ENCODE measurements at regions not wholly inside any gene's neighbourhood (a gene's known extent, or its start where the extent isn't known, plus 50 kb on each side); places are given as distances from the start of the nearest gene placed in this dataset.

DNA sequence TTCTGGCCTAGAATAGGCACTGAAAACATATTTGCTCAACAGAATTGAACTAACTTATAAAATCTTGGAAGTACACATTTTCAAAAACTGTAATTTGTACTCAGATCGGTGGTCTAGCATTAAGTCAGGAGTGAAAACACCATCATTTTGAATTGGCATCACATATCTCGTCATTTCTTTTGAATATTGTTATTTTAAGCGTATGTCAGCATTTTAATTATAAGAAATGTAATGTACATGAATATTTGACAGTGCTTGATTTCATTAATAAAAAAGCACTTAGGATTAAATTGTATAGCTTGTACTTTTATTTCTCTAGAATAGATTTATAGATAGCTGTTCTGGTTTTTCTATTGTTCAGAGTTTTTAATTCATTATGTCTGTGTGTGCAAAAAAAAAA, 892.2 kb downstream of the BCL11B start:
- DNase-seq (ENCODE audit: low read depth) = no peak

DNA sequence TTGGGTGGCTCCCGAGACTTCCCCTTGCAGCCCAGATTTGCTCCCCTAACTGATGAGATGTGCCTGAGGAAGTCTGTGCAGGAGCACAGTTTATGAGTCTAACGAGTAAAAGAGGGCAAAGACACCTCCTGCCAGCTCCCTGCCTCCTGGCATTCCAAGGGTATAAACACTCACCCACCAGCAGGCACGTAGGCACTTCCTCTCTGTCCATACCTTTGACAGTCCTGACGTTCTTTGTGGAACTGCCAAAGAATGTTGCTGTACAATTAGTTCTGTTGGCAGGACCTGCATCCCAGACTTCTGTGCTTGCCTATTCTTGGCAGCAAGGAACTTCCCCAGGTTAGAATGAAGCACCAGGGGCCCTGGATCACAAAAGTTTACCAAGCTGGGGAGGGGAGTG, 889.3 kb downstream of the BCL11B start:
- DNase-seq (ENCODE audit: low read depth) = no peak

DNA sequence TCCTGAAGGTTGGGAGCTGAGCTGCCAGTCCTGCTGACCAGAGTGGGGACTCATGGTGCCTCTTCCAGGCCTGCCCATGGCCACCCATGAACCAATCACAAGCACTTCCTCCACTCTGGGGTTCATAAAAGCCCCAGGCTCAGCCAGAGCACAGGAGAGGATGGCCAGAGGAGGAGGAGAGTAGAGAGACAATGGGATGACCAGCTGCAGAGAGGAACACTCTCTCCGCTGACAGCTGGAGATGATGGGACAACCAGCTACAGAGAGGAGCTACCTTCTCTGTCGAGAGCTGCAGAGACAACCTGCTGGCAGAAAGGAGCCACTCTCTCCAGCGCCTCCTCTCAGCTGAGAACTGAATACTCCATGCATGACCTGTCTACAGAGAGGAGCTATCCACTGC, 886.1 kb downstream of the BCL11B start:
- no peak for DNase-seq (ENCODE audit: low read depth)

DNA sequence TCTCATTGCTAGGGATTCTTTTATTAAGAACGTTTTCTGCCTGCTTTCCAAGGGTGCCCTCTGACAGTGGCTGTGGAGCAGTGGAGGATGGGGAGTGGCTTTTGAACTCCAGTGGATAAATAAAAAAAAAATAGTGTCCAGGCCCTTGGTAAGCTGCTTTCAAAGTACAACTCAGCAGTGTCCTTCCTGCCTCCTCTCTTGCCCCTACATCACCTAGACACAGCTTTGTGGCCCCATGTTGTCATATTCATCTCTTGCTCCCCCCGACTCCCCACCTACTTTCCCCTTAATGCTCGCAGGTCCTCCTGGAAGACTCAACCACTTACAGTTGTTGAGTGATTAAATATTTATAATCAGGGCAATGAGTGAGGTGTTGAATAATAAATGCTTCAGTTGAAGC, 880.9 kb downstream of the BCL11B start:
- DNase-seq (ENCODE audit: low read depth) = no peak

DNA sequence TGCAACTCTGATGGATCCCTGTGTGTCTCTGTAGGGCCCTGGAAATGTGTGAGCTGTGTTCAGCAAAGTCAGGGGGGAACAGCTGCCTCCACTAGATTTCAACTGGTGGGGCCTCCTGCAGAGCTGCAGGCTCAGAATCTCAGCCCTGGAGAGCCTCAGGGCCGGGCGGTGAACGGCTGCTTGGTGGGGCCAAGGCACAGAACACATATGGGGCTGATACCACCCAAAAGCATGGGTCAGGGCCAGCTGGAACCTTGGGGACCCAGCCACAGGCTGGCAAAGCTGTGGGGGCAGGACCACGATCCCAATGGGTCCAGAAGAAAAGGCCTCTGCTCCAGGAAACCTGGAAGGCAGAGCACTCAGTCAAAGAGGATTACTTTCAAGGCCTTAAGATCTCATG, 878.5 kb downstream of the BCL11B start:
- no peak for DNase-seq (ENCODE audit: low read depth)

GRCh38 chr14:98404811-98405210, 867.2 kb downstream of the BCL11B start:
- DNase-seq (ENCODE audit: low read depth) = no peak

- no peak for DNase-seq (ENCODE audit: low read depth)
These were observed 863.9 kb downstream of the BCL11B start for GRCh38 chr14:98408024-98408555.

GRCh38 chr14:98408713-98409112, 863.3 kb downstream of the BCL11B start:
- no peak for DNase-seq (ENCODE audit: low read depth)

DNA sequence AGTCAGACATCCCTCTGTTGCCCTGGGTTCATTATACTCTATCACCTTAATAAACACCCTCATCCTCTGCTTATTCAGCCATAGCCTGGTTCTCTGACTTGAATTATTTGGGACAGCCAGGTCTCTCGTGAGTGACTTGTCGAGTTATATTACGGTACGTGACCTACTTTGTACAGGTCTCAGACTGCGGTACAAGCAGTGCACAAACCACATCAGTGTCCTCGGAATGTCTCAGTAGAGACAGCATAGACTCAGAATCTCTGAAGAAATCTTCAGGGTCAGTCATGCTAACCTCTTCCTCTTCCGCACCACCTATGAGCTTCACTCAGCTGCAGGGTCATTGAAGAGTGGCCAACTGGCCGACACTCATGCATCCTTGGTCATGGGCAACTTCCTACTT, 860.8 kb downstream of the BCL11B start:
- no peak for DNase-seq (ENCODE audit: low read depth)

DNA sequence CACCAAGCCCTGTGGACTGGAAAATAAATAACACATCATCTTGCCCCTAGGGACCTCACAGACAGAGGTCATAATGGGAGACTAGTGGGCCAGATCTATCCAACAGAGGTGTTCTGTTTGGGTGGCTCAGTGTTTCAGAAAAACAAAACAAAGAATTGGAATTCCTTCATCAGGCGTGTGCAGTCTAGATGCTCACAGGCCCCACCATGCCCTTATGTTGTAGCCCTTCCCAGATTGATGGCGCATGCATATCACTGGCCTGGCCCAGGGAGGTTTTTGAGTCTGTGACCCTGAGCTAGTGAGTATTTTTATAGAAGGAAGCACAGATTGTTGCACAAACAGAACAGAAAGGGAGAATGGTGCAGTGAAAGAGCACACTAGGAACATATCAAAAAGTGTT, 859.6 kb downstream of the BCL11B start:
- no peak for DNase-seq (ENCODE audit: low read depth)

DNA sequence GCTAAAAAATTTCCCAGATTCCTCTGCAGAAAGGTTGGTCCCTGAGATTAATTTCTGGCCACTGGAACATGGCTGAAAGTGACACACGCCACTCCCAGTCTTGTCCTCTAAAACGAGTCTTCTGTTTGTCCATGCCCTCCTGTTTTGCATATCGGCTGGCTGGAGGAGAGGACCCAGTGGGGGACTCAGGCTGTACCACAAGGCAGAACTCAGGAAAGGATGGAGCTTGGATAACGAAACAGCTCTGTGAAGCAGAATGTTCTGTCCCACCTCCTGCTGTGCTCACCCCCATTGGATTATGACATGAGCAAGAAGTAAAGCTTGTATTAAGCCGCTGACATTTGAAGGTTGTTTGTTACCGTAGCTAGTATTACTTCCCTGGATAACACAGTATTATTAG, 856.2 kb downstream of the BCL11B start:
- DNase-seq (ENCODE audit: low read depth) = no peak

- no peak for DNase-seq (ENCODE audit: low read depth)
These were observed 855.0 kb downstream of the BCL11B start for GRCh38 chr14:98417001-98417400.

- no peak for DNase-seq (ENCODE audit: low read depth)
These were observed 843.5 kb downstream of the BCL11B start for GRCh38 chr14:98428483-98428994.

GRCh38 chr14:98433436-98433835, 838.6 kb downstream of the BCL11B start:
- no peak for DNase-seq (ENCODE audit: low read depth)

DNA sequence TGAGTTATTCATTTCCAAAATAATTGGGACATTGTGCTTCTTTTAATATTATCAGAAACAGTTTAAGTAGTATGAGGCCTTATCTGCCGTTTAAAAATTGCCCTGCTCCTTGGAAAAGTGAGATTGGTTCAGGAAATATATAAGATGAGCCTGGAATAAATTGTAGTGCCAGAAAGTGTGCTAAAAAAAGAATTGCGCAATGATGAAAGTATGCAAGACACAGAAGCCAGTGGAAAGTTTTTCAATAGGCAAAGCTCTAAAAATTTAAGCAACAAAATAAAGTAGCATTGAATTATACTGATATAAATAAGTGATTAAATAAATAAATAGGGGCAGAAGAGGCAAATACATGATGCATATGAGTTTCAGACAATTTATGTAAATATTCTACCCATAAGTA, 834.9 kb downstream of the BCL11B start:
- no peak for DNase-seq (ENCODE audit: low read depth)

GRCh38 chr14:98444077-98444476, 827.9 kb downstream of the BCL11B start:
- no peak for DNase-seq (ENCODE audit: low read depth)

- DNase-seq (ENCODE audit: low read depth) = no peak
These were observed 826.3 kb downstream of the BCL11B start for GRCh38 chr14:98445718-98446117.

GRCh38 chr14:98446508-98446907, 825.5 kb downstream of the BCL11B start:
- DNase-seq (ENCODE audit: low read depth) = no peak

- no peak for DNase-seq (ENCODE audit: low read depth)
These were observed 815.8 kb downstream of the BCL11B start for GRCh38 chr14:98456231-98456630.

DNA sequence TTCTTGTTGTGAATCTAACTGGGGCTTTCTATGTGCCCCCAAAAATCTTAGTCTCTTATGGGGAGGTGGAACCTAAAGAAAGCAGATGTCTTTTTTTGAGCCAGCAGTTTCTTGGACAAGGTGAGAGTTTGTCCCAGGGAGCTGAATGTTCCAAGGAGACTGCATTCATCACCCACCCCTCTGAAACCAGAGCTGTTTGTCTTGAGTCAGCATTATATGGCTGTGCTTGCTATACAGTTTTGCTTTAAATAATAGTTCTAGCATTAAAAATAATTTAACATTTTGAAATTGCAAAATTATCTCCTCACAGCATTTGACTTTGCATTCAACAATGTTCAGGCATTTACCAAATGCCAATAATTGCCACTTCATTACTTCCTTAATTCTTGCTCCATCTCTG, 813.3 kb downstream of the BCL11B start:
- DNase-seq (ENCODE audit: low read depth) = no peak

DNA sequence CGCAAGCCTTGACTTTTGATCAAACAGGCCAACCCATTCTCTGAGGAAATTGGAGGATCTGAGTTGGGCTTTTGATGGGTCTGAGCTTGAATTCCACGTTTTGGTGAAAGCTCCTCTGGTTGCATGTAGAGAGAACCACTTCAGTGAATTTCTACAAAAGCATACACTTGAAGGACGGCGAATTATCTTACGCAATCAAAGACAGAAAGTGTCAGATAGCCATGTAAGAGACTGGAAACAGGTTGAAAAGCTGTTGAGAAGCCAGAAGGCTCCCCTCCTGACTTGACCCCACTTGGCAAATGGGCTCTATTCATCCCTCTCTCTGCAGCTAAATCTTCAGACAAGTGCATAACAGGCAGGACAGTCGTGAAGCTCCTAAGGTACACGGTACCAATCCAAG, 809.1 kb downstream of the BCL11B start:
- no peak for DNase-seq (ENCODE audit: low read depth)

DNA sequence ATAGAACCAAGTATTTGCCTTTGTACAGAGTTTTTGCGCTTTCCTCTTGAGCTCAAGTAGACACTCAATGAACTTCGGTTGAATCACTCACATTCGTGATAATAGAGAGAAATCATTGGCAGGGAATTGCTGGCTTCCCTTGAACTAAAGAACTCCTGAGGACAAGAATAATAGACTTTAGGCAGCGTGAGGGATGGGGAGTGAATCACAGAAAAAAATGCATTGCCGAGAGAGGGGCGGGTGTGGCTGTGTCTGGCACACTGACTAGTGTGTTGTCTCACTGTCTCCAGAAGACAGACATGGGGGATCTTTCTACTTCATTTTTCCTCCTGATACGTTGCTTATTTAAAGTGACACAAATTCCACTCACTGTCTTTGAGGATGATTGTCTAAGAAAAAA, 805.2 kb downstream of the BCL11B start:
- no peak for DNase-seq (ENCODE audit: low read depth)

DNA sequence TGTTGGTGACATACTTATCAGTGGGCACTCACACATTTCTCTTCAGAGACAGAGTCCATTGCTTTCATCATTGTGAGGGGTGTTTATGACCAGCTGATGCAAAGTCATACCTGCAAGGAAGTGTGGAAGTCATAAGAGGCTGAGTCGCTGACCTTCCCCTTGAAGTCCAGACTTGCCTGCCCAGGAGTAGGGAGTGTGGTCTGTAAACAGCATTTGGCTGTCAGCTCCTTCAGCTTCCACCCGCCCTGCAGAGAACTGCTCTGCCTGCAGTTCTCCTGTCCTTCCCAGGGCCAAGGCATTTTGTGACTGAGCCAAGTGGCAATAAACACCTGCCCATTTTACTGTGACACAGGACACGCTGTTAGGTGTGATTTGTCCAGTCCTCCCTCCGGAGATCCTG, 801.3 kb downstream of the BCL11B start:
- DNase-seq (ENCODE audit: low read depth) = no peak

DNA sequence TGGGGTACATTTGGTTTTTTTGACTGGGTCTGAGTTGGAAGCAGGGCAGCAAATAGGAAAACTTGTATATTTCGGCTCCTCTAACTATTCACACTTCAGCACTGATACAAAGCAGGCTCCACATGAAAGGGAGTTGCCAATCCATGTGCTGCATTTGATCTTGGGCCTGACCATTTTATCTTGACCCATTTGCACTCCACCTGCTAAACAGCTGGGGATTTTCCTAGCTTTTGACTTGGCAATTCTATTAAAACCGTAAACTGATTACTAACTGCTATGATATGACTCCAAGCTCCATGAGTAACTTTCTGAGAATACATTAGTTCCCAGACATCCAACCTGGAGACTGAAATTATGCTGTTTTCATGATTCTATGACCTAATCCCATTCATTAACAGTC, 797.1 kb downstream of the BCL11B start:
- DNase-seq (ENCODE audit: low read depth) = no peak

DNA sequence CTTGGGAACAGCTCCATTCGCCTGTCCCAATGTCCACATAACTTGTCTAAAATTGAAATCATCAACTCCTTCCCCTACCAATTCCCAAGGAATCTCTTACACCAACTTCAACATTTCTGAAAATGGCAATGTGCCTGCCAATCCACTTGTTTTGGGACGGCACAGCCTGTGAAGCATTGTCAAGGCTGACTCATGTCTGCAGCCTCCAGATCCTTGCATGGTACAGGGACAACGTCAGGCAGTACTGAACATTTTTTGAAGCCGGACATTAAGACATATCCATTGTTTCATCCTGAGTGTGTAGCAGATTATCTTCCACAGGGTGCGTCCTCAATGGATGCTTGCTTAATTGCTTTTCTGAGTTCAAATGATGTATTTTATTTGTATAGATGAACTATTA, 794.1 kb downstream of the BCL11B start:
- DNase-seq (ENCODE audit: low read depth) = no peak
